Epithelial cell of esophagus (primary cell): ENCODE measurements at regions not wholly inside any gene's neighbourhood (a gene's known extent, or its start where the extent isn't known, plus 50 kb on each side); places are given as distances from the start of the nearest gene placed in this dataset.

Experiments
- DNase-seq: peaks from one replicate; pipeline ENCODE4 v3.0.0; 2010; ENCODE audit warnings: low read depth
- H3K4me3 ChIP-seq: 2 replicates; pipeline ENCODE4 v1.5.1; 2011; ENCODE audit warnings: mild to moderate bottlenecking, low read length, control low read depth
- CTCF ChIP-seq: IDR thresholded peaks from 2 replicates; pipeline ENCODE4 v1.5.1; 2011; ENCODE audit warnings: low read depth, mild to moderate bottlenecking, low read length, control low read depth, inconsistent platforms; ENCODE audit not compliant: insufficient read depth; ENCODE audit errors: missing control alignments

DNA sequence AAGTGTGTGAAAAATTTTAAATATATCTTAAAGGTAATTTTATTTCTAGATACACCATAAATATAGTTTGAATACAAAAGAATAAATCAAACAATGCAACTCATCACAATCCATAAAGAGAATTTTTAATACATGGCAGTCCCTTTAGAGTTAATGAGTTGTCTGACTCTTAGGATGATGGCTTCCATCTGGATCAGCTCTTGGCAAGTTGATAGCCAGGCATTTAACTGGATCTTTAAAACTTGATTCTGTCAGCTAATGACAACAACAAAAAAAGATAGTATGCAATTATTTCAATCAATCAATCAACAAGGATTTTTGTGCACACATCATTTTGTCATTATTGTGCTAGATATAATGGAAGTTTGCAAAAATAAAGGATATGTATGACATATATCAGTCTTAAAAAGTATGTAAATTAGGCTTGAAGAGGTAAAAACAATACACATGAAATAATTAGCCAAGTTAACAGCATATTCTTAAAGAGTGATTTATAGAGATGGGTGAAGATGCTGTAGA lies 174.9 kb upstream of the PCDH18 start:
- DNase-seq = no peak
- no peak overlapping the region for H3K4me3 ChIP-seq
- no peak for TF ChIP-seq CTCF

- no peak for TF ChIP-seq CTCF
- DNase-seq = peak; percentile 13
Measured at GRCh38 chr4:137705171-137705783, 173.0 kb upstream of the PCDH18 start.

GRCh38 chr4:137703195-137703594 lies 170.9 kb upstream of the PCDH18 start:
- DNase-seq = no peak
- TF ChIP-seq CTCF = no peak
- H3K4me3 ChIP-seq = no peak overlapping the region

More at GRCh38 chr4:137705171-137705783, 173.0 kb upstream of the PCDH18 start:
- no peak overlapping the region for H3K4me3 ChIP-seq

DNA sequence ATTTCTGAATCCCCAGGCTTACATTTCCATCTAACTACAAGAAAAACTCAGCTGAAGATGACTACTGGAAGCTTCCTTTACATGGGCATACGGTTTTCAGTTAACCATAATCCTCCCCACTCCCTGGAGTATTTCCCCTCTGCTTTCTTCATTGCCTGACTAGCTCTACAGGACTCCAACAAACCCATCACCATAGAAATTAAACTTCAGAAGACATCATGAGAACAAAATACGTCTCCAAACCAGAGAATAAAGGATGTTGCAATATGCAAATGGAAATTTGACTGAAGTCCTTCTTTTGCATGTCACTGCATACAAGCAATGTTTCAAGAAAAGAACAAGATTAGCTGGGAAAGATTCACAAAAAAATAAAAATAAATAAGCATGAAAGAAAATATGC lies 170.2 kb upstream of the PCDH18 start:
- no peak overlapping the region for H3K4me3 ChIP-seq
- no peak for DNase-seq
- TF ChIP-seq CTCF = no peak

DNA sequence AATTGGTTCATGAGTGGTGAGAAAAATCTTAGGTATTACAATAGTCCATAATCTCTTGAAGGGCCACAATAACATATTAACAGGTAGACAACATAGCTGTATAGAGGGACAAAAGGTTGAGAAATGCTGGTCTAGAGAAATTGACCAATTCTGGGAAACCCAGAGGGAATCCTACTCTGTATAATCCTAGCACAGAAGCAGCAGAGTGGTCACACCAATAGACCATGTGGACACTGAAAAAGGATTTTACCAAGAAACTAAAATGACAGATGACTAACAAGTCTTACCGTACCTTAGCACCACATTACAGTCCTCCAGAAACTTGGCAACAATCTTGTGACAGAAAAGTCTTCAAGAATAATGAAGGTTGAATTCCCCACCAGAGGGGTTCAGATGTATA lies 169.1 kb upstream of the PCDH18 start:
- no peak overlapping the region for H3K4me3 ChIP-seq
- DNase-seq = no peak
- no peak for TF ChIP-seq CTCF

DNA sequence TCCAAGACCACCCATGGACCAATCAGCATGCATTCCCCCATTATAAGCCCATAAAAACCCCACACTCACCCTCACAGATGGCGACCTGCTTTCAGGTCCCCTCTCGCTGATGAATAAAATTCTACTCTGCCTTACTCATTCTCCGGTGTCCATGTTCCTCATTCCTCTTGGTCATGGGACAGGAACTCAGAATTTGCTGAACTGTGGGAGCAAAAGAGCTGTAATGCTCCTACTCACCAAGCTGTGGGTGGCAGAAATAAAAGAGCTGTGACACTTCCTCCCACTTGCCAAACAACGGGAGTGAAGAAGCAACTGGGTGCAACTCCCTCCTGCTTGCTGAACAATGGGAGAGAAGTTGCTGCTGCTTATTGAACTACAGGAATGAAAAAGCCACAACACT lies 168.5 kb upstream of the PCDH18 start:
- no peak for DNase-seq
- no peak overlapping the region for H3K4me3 ChIP-seq
- TF ChIP-seq CTCF = no peak

- H3K4me3 ChIP-seq = no peak overlapping the region
- DNase-seq = no peak
- no peak for TF ChIP-seq CTCF
Measured at GRCh38 chr4:137700072-137700471, 167.8 kb upstream of the PCDH18 start.
